ENCODE measurements at regions not wholly inside any gene's neighbourhood (a gene's known extent, or its start where the extent isn't known, plus 50 kb on each side); places are given as distances from the start of the nearest gene placed in this dataset.

- TF ChIP-seq LEF1 (IDR thresholded peaks at IDR 0.05; ENCODE audit: borderline replicate concordance), result no peak
- TF ChIP-seq, protein P1, sequence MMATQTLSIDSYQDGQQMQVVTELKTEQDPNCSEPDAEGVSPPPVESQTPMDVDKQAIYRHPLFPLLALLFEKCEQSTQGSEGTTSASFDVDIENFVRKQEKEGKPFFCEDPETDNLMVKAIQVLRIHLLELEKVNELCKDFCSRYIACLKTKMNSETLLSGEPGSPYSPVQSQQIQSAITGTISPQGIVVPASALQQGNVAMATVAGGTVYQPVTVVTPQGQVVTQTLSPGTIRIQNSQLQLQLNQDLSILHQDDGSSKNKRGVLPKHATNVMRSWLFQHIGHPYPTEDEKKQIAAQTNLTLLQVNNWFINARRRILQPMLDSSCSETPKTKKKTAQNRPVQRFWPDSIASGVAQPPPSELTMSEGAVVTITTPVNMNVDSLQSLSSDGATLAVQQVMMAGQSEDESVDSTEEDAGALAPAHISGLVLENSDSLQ (IDR thresholded peaks at IDR 0.05), result no peak
- TF ChIP-seq FOXA1 (IDR thresholded peaks at IDR 0.05), result no peak
- TF ChIP-seq BHLHE40 (IDR thresholded peaks at IDR 0.05; ENCODE audit: borderline replicate concordance), result no peak
- TF ChIP-seq CTBP1 (IDR thresholded peaks at IDR 0.05; ENCODE audit: borderline replicate concordance), result no peak
- TF ChIP-seq TARDBP (IDR thresholded peaks at IDR 0.05), result no peak
- no peak for TF ChIP-seq ZNF384 (IDR thresholded peaks at IDR 0.05)
- TF ChIP-seq FOXK2 (IDR thresholded peaks at IDR 0.05), result no peak
- no peak for TF ChIP-seq ARNT (IDR thresholded peaks at IDR 0.05)
- TF ChIP-seq SP1 (IDR thresholded peaks at IDR 0.05), result no peak
- TF ChIP-seq NFRKB (IDR thresholded peaks at IDR 0.05), result no peak
- no peak for TF ChIP-seq ELF4 (IDR thresholded peaks at IDR 0.05)
- no peak for TF ChIP-seq SUZ12 (IDR thresholded peaks at IDR 0.05)
Measured at GRCh38 chr2:217011576-217011975, 151.7 kb upstream of the TNP1 start.

Measured in HEK293T (cell line).